ENCODE measurements at regions not wholly inside any gene's neighbourhood (a gene's known extent, or its start where the extent isn't known, plus 50 kb on each side); places are given as distances from the start of the nearest gene placed in this dataset.
"Not testable (repeated sequence)": the region's sequence is repeated elsewhere in the genome, so short reads cannot be mapped to it uniquely, and the experiment has no call there.

GRCh38 chr6:81256223-81256622 is 496.3 kb downstream of the TENT5A start:
- TF ChIP-seq TEAD4 (IDR thresholded peaks at IDR 0.05; ENCODE audit: borderline replicate concordance, insufficient read depth); EP300 (IDR thresholded peaks at IDR 0.05; ENCODE audit: borderline replicate concordance in 1 of 2, low read depth in 1 of 2, low read length in 1 of 2); RCOR1 (IDR thresholded peaks at IDR 0.05; ENCODE audit: low read length); MEF2A (IDR thresholded peaks at IDR 0.05; ENCODE audit: borderline replicate concordance, low read depth); RAD21 (IDR thresholded peaks at IDR 0.05; ENCODE audit: low read length); MAX (IDR thresholded peaks at IDR 0.05; ENCODE audit: low read depth); POLR2AphosphoS5 (IDR thresholded peaks at IDR 0.05; ENCODE audit: low read depth, low read length); FOXJ3 (CRISPR knock-in tag; IDR thresholded peaks at IDR 0.05); ELF1 (IDR thresholded peaks at IDR 0.05); SIN3A (IDR thresholded peaks at IDR 0.05; ENCODE audit: borderline replicate concordance, low read depth, low read length): not testable (repeated sequence)
- TF ChIP-seq, protein P1, sequence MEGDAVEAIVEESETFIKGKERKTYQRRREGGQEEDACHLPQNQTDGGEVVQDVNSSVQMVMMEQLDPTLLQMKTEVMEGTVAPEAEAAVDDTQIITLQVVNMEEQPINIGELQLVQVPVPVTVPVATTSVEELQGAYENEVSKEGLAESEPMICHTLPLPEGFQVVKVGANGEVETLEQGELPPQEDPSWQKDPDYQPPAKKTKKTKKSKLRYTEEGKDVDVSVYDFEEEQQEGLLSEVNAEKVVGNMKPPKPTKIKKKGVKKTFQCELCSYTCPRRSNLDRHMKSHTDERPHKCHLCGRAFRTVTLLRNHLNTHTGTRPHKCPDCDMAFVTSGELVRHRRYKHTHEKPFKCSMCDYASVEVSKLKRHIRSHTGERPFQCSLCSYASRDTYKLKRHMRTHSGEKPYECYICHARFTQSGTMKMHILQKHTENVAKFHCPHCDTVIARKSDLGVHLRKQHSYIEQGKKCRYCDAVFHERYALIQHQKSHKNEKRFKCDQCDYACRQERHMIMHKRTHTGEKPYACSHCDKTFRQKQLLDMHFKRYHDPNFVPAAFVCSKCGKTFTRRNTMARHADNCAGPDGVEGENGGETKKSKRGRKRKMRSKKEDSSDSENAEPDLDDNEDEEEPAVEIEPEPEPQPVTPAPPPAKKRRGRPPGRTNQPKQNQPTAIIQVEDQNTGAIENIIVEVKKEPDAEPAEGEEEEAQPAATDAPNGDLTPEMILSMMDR (IDR thresholded peaks at IDR 0.05) = not testable (repeated sequence)
- TF ChIP-seq, protein P2, sequence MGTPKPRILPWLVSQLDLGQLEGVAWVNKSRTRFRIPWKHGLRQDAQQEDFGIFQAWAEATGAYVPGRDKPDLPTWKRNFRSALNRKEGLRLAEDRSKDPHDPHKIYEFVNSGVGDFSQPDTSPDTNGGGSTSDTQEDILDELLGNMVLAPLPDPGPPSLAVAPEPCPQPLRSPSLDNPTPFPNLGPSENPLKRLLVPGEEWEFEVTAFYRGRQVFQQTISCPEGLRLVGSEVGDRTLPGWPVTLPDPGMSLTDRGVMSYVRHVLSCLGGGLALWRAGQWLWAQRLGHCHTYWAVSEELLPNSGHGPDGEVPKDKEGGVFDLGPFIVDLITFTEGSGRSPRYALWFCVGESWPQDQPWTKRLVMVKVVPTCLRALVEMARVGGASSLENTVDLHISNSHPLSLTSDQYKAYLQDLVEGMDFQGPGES (IDR thresholded peaks at IDR 0.05; ENCODE audit: low read depth, low read length) = not testable (repeated sequence)
